GM13976 (cell line): ENCODE measurements at regions not wholly inside any gene's neighbourhood (a gene's known extent, or its start where the extent isn't known, plus 50 kb on each side); places are given as distances from the start of the nearest gene placed in this dataset.

Experiments used
- DNase-seq: peaks from one replicate; pipeline ENCODE4 v3.0.0; 2012; ENCODE audit warnings: low spot score
- CTCF ChIP-seq: IDR thresholded peaks from 2 replicates; pipeline ENCODE4 v1.5.1; 2012; ENCODE audit warnings: borderline replicate concordance, mild to moderate bottlenecking; ENCODE audit not compliant: insufficient read depth; ENCODE audit errors: extremely low read depth, missing control alignments, control extremely low read depth
- in situ Hi-C: fragments of 300-500 bp; cut with MboI; formaldehyde crosslinking; loops from one replicate; pipeline ENCODE4 v1.12.0; 2022; ENCODE audit warnings: low sequenced_read_pairs, mixed read lengths, inconsistent platforms; ENCODE audit not compliant: unreplicated experiment

GRCh38 chr6:8749465-8749864 lies 314.1 kb upstream of the SLC35B3 start:
- no peak for TF ChIP-seq CTCF
- no peak for DNase-seq
- in situ Hi-C loops: no loop called here

GRCh38 chr6:8743170-8743745 lies 307.9 kb upstream of the SLC35B3 start:
- peak; percentile 10 for TF ChIP-seq CTCF
- in situ Hi-C loops: no loop called here
- peak; percentile 30 for DNase-seq

- no peak for TF ChIP-seq CTCF
- DNase-seq: no peak
- in situ Hi-C loops: no loop called here
These were observed 304.1 kb upstream of the SLC35B3 start for GRCh38 chr6:8739454-8739853.

- DNase-seq: no peak
- in situ Hi-C loops: no loop called here
- no peak for TF ChIP-seq CTCF
These were observed 303.6 kb upstream of the SLC35B3 start for GRCh38 chr6:8738951-8739350.

DNA sequence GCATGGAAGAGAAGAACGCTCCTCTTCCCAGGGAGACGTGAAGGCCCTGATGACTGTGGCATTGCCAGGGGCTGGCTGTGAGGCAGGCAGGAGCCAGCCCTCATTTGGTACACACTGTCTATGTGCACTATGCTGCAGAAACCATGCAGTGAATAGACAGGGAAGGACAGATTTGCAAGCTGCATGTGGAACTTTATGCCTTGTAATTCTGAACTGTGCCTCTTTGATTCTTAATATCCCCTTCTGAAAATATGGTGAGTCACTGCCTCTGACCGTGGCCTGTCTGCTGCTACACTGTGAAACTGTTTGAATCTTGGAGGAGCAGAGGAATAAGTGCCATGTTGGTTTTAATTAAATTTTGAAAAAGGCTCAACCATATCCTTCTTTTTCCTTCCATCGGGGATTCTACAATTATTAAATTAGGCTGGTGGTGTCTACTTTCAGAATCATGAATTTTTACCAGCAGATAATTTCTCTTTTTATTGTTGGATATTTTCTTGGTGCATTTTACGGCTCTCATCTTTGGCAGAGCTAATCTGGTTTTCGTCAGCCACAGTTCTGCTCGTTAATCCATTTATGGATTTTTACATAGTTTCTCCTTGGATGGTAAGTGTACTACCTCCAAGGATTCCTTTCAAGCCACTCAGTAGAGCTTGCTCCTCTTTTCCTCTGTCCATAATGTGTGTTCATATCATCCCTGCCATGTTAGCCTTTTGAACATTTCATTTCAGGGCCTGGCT lies 301.0 kb upstream of the SLC35B3 start:
- no peak for DNase-seq

DNA sequence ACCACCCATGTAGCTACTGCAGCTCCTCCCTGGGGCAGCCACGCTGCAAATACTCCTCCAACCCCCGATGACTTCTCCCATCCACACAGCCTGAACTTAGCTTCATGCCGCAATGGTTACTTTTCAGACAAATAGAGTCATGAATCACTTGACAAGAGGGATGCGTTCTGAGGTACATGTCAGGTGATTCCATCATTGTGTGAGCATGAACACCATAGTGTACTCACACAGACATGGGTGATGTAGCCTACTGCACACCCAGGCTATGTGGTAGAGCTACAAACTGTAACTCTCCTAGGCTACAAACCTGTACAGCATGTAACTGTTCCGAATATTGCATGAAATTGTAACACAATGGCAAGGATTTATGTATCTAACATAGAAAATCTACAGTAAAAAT lies 298.5 kb upstream of the SLC35B3 start:
- TF ChIP-seq CTCF: no peak
- in situ Hi-C loops: no loop called here
- DNase-seq: no peak

More for the DNA sequence above, 301.0 kb upstream of the SLC35B3 start:
- in situ Hi-C loops: no loop called here
- TF ChIP-seq CTCF: no peak
